ENCODE measurements at regions not wholly inside any gene's neighbourhood (a gene's known extent, or its start where the extent isn't known, plus 50 kb on each side); places are given as distances from the start of the nearest gene placed in this dataset.
A peak's percentile ranks its signal among the peaks of the same experiment; 100 is the strongest.

- Mint-ChIP-seq H3K9me3 (peaks cover 0 to 15% (median 7%) of the 10 kb centered on the region in 3 donors), H3K36me3 (peaks cover 14% of the 10 kb centered on the region)
Observed at GRCh38 chr12:107529991-107530390, 155.6 kb upstream of the PWP1 start.

GRCh38 chr12:107530701-107531100 lies 154.9 kb upstream of the PWP1 start:
- Histone ChIP-seq H3K36me3 (ENCODE audit: control insufficient read depth in 2 of 2, extremely low read depth in 1 of 2, insufficient read depth in 1 of 2, low read length in 1 of 2) (peaks cover 0 to 5% of the 10 kb centered on the region in 2 donors), H3K4me1 (ENCODE audit: control insufficient read depth in 1 of 2, extremely low read depth in 1 of 2, insufficient read depth in 2 of 2, low read length in 2 of 2) (no peaks in the 10 kb centered on the region), H3K27ac (ENCODE audit: low read length) (no peak overlapping the region), H3K9me3 (no peaks in the 10 kb centered on the region), H3K4me3 (ENCODE audit: control insufficient read depth in 1 of 2, extremely low read depth in 1 of 2, low read length in 1 of 2) (no peak overlapping the region), H3K27me3 (replicated peaks in 1 of 2; ENCODE audit: control insufficient read depth in 2 of 2, extremely low read depth in 1 of 2, insufficient read depth in 2 of 2, low read length in 1 of 2) (peaks cover 0 to 6% of the 10 kb centered on the region in 2 experiments)
- peaks cover 4 to 10% (median 7%) of the 10 kb centered on the region in 3 donors for H3K4me1 Mint-ChIP-seq
- ChIA-PET POLR2A (no interaction called here), CTCF (no interaction called here)
- peaks cover 0 to 15% (median 7%) of the 10 kb centered on the region in 3 donors for H3K9me3 Mint-ChIP-seq
- ATAC-seq (replicated peaks in 1 of 4) (no peak), DNase-seq (no peak)
- peaks cover 14% of the 10 kb centered on the region for H3K36me3 Mint-ChIP-seq
- WGBS (ENCODE audit: insufficient coverage) = 92% methylated on average over 2 of the region's 2 CpGs
- no peak overlapping the region for H3K27ac Mint-ChIP-seq
- no peak overlapping the region for H3K4me3 Mint-ChIP-seq
- no peaks in the 10 kb centered on the region for H3K27me3 Mint-ChIP-seq

More at GRCh38 chr12:107529991-107530390, 155.6 kb upstream of the PWP1 start:
- no peaks in the 10 kb centered on the region for H3K27me3 Mint-ChIP-seq
- peaks cover 2 to 7% (median 3%) of the 10 kb centered on the region in 3 donors for H3K4me1 Mint-ChIP-seq
- H3K4me3 ChIP-seq (ENCODE audit: control insufficient read depth in 1 of 2, extremely low read depth in 1 of 2, low read length in 1 of 2) = no peak overlapping the region
- no peak for ATAC-seq (replicated peaks in 1 of 4)
- no peak overlapping the region for H3K27ac Mint-ChIP-seq
- DNase-seq = no peak
- H3K36me3 ChIP-seq (ENCODE audit: control insufficient read depth in 2 of 2, extremely low read depth in 1 of 2, insufficient read depth in 1 of 2, low read length in 1 of 2) = peaks cover 0 to 5% of the 10 kb centered on the region in 2 donors
- POLR2A ChIA-PET = no interaction called here
- peaks cover 0 to 6% of the 10 kb centered on the region in 2 experiments for H3K27me3 ChIP-seq (replicated peaks in 1 of 2; ENCODE audit: control insufficient read depth in 2 of 2, extremely low read depth in 1 of 2, insufficient read depth in 2 of 2, low read length in 1 of 2)
- no peaks in the 10 kb centered on the region for H3K4me1 ChIP-seq (ENCODE audit: control insufficient read depth in 1 of 2, extremely low read depth in 1 of 2, insufficient read depth in 2 of 2, low read length in 2 of 2)
- no CpG with 5 or more reads among the region's 3 CpGs for WGBS (ENCODE audit: insufficient coverage)
- H3K9me3 ChIP-seq = no peaks in the 10 kb centered on the region
- CTCF ChIA-PET = no interaction called here
- no peak overlapping the region for H3K4me3 Mint-ChIP-seq
- no peak overlapping the region for H3K27ac ChIP-seq (ENCODE audit: low read length)

GRCh38 chr12:107533218-107533617 lies 152.4 kb upstream of the PWP1 start:
- no peak overlapping the region for H3K4me3 Mint-ChIP-seq
- H3K27ac Mint-ChIP-seq = no peak overlapping the region
- ATAC-seq (replicated peaks in 1 of 4) (no peak), DNase-seq (no peak)
- H3K4me1 Mint-ChIP-seq = peaks cover 7 to 21% (median 17%) of the 10 kb centered on the region in 3 donors
- Histone ChIP-seq H3K4me1 (ENCODE audit: control insufficient read depth in 1 of 2, extremely low read depth in 1 of 2, insufficient read depth in 2 of 2, low read length in 2 of 2) (peaks cover 0 to 2% of the 10 kb centered on the region in 2 experiments), H3K9me3 (no peaks in the 10 kb centered on the region), H3K27ac (ENCODE audit: low read length) (no peak overlapping the region), H3K4me3 (ENCODE audit: control insufficient read depth in 1 of 2, extremely low read depth in 1 of 2, low read length in 1 of 2) (no peak overlapping the region), H3K36me3 (ENCODE audit: control insufficient read depth in 2 of 2, extremely low read depth in 1 of 2, insufficient read depth in 1 of 2, low read length in 1 of 2) (peaks cover 0 to 5% of the 10 kb centered on the region in 2 donors), H3K27me3 (replicated peaks in 1 of 2; ENCODE audit: control insufficient read depth in 2 of 2, extremely low read depth in 1 of 2, insufficient read depth in 2 of 2, low read length in 1 of 2) (peaks cover 0 to 6% of the 10 kb centered on the region in 2 experiments)
- ChIA-PET CTCF (no interaction called here), POLR2A (no interaction called here)
- peaks cover 0 to 15% (median 7%) of the 10 kb centered on the region in 3 donors for H3K9me3 Mint-ChIP-seq
- H3K36me3 Mint-ChIP-seq = peaks cover 8% of the 10 kb centered on the region
- no peaks in the 10 kb centered on the region for H3K27me3 Mint-ChIP-seq

GRCh38 chr12:107536613-107537012 lies 149.0 kb upstream of the PWP1 start:
- no peaks in the 10 kb centered on the region for H3K9me3 ChIP-seq
- H3K27me3 ChIP-seq (replicated peaks in 1 of 2; ENCODE audit: control insufficient read depth in 2 of 2, extremely low read depth in 1 of 2, insufficient read depth in 2 of 2, low read length in 1 of 2) = peaks cover 0 to 6% of the 10 kb centered on the region in 2 experiments
- POLR2A ChIA-PET = interaction anchor here in 1 of 2 donors (0.6 kb wide), 1 partner anchor 20 kb away, joined by 5 read pairs; no protein-coding TSS in a partner anchor
- H3K27ac ChIP-seq (ENCODE audit: low read length) = no peak overlapping the region
- Mint-ChIP-seq H3K4me1 (peaks cover 26 to 41% (median 37%) of the 10 kb centered on the region in 3 donors), H3K27me3 (no peaks in the 10 kb centered on the region), H3K9me3 (peaks cover 0 to 15% (median 7%) of the 10 kb centered on the region in 3 donors), H3K4me3 (no peak overlapping the region), H3K27ac (no peak overlapping the region), H3K36me3 (peaks cover 10% of the 10 kb centered on the region)
- DNase-seq (no peak), ATAC-seq (replicated peaks in 1 of 4) (no peak)
- H3K4me1 ChIP-seq (ENCODE audit: control insufficient read depth in 1 of 2, extremely low read depth in 1 of 2, insufficient read depth in 2 of 2, low read length in 2 of 2) = peaks cover 0 to 5% of the 10 kb centered on the region in 2 experiments
- H3K36me3 ChIP-seq (ENCODE audit: control insufficient read depth in 2 of 2, extremely low read depth in 1 of 2, insufficient read depth in 1 of 2, low read length in 1 of 2) = peaks cover 0 to 4% of the 10 kb centered on the region in 2 donors
- CTCF ChIA-PET = no interaction called here
- no CpG with 5 or more reads among the region's 2 CpGs for WGBS (ENCODE audit: insufficient coverage)
- H3K4me3 ChIP-seq (ENCODE audit: control insufficient read depth in 1 of 2, extremely low read depth in 1 of 2, low read length in 1 of 2) = no peak overlapping the region

- Histone ChIP-seq H3K27me3 (replicated peaks in 1 of 2; ENCODE audit: control insufficient read depth in 2 of 2, extremely low read depth in 1 of 2, insufficient read depth in 2 of 2, low read length in 1 of 2) (no peaks in the 10 kb centered on the region), H3K4me3 (ENCODE audit: control insufficient read depth in 1 of 2, extremely low read depth in 1 of 2, low read length in 1 of 2) (no peak overlapping the region), H3K27ac (ENCODE audit: low read length) (no peak overlapping the region), H3K36me3 (ENCODE audit: control insufficient read depth in 2 of 2, extremely low read depth in 1 of 2, insufficient read depth in 1 of 2, low read length in 1 of 2) (no peaks in the 10 kb centered on the region), H3K4me1 (ENCODE audit: control insufficient read depth in 1 of 2, extremely low read depth in 1 of 2, insufficient read depth in 2 of 2, low read length in 2 of 2) (peaks cover 0 to 5% of the 10 kb centered on the region in 2 experiments), H3K9me3 (no peaks in the 10 kb centered on the region)
- Mint-ChIP-seq H3K36me3 (peaks cover 7% of the 10 kb centered on the region), H3K27me3 (no peaks in the 10 kb centered on the region), H3K27ac (peak overlapping the region in 1 of 2 donors; percentile 19), H3K4me3 (no peak overlapping the region), H3K9me3 (peaks cover 0 to 13% (median 2%) of the 10 kb centered on the region in 3 donors), H3K4me1 (peaks cover 26 to 41% (median 37%) of the 10 kb centered on the region in 3 donors)
- ATAC-seq (replicated peaks in 1 of 4) = peak in 1 of 4 experiments; percentile 19
- DNase-seq = no peak
- POLR2A ChIA-PET = interaction anchor here in 1 of 2 donors (0.6 to 0.7 kb wide), 2 partner anchors 11 to 229 kb away, joined by 3 read pairs; no protein-coding TSS in a partner anchor
- 75% methylated on average over 3 of the region's 5 CpGs for WGBS (ENCODE audit: insufficient coverage)
- CTCF ChIA-PET = interaction anchor here in 1 of 2 donors (0.6 kb wide), 1 partner anchor 17 kb away, joined by 3 read pairs; no protein-coding TSS in a partner anchor
Observed at GRCh38 chr12:107537464-107538119, 148.0 kb upstream of the PWP1 start.

GRCh38 chr12:107539196-107539939 lies 146.2 kb upstream of the PWP1 start:
- POLR2A ChIA-PET = no interaction called here
- Histone ChIP-seq H3K4me3 (ENCODE audit: control insufficient read depth in 1 of 2, extremely low read depth in 1 of 2, low read length in 1 of 2) (no peak overlapping the region), H3K9me3 (no peaks in the 10 kb centered on the region), H3K36me3 (ENCODE audit: control insufficient read depth in 2 of 2, extremely low read depth in 1 of 2, insufficient read depth in 1 of 2, low read length in 1 of 2) (no peaks in the 10 kb centered on the region), H3K4me1 (ENCODE audit: control insufficient read depth in 1 of 2, extremely low read depth in 1 of 2, insufficient read depth in 2 of 2, low read length in 2 of 2) (peaks cover 0 to 5% of the 10 kb centered on the region in 2 experiments), H3K27ac (ENCODE audit: low read length) (no peak overlapping the region), H3K27me3 (replicated peaks in 1 of 2; ENCODE audit: control insufficient read depth in 2 of 2, extremely low read depth in 1 of 2, insufficient read depth in 2 of 2, low read length in 1 of 2) (no peaks in the 10 kb centered on the region)
- peaks cover 0 to under 1% (median 0%) of the 10 kb centered on the region in 3 donors for H3K9me3 Mint-ChIP-seq
- peaks cover 24 to 41% (median 36%) of the 10 kb centered on the region in 3 donors for H3K4me1 Mint-ChIP-seq
- no peak overlapping the region for H3K4me3 Mint-ChIP-seq
- WGBS (ENCODE audit: insufficient coverage) = 100% methylated on average over 1 of the region's 5 CpGs
- peaks cover 7% of the 10 kb centered on the region for H3K36me3 Mint-ChIP-seq
- CTCF ChIA-PET = no interaction called here
- peak overlapping the region in 1 of 2 donors; percentile 2 for H3K27ac Mint-ChIP-seq
- no peaks in the 10 kb centered on the region for H3K27me3 Mint-ChIP-seq
- no peak for DNase-seq
- no peak for ATAC-seq (replicated peaks in 1 of 4)

Measured in T-cell (primary cell).